BJ (cell line): ENCODE measurements at regions not wholly inside any gene's neighbourhood (a gene's known extent, or its start where the extent isn't known, plus 50 kb on each side); places are given as distances from the start of the nearest gene placed in this dataset.

Source experiments
- CTCF ChIA-PET: fragments of 350-600 bp; formaldehyde crosslinking; extraction: SDS; loops from one replicate; lab custom pipeline; 2021; ENCODE audit warnings: antibody characterized with exemption, inconsistent platforms; lab: Yijun Ruan, JAX
- POLR2A ChIA-PET: fragments of 300-600 bp; sonication (Branson Sonifier 250); formaldehyde crosslinking; extraction: SDS; loops from one replicate; lab custom pipeline; 2021; ENCODE audit warnings: antibody characterized with exemption; lab: Charles Lee
- DNase-seq: peaks from one replicate; pipeline ENCODE4 v3.0.0-alpha.2; 2011; ENCODE audit warnings: low read depth
- H3K27me3 ChIP-seq: 2 replicates; pipeline ENCODE4 v1.6.0; 2011; ENCODE audit warnings: low read length; ENCODE audit not compliant: control insufficient read depth, insufficient read depth
- H3K36me3 ChIP-seq: 2 replicates; pipeline ENCODE4 v1.5.1; 2011; ENCODE audit warnings: low read length; ENCODE audit not compliant: control insufficient read depth, insufficient read depth
- H3K4me3 ChIP-seq: 2 replicates; pipeline ENCODE4 v1.5.1; 2011; ENCODE audit warnings: low read depth, mild to moderate bottlenecking, control low read depth, low read length
- TF ChIP-seq, protein P1 (sequence below): IDR thresholded peaks from 2 replicates; pipeline ENCODE4 v1.5.1; 2011; ENCODE audit warnings: low read depth, mild to moderate bottlenecking, control low read depth, inconsistent platforms, low read length, moderate library complexity; ENCODE audit not compliant: insufficient read depth

DNA sequence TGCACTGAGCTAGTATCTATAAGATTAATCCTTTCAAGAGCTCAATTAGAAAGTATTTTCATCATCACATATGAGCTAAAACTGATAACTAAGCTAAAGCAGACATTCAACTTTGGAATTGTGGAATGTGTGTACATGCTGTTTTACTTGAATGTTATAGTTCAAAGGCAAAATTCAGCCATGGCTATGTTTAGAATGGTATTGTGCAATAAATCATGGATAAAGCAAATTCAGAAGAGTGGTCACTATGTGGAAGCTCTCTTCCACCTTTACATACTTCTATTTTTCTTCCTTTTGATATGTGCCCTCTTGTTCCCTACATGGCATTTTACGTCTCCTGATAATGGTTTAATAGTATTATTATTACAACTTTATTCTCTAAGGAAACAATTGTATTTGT, 1366.3 kb upstream of the LRRTM1 start:
- POLR2A ChIA-PET = no interaction called here
- TF ChIP-seq, protein P1, sequence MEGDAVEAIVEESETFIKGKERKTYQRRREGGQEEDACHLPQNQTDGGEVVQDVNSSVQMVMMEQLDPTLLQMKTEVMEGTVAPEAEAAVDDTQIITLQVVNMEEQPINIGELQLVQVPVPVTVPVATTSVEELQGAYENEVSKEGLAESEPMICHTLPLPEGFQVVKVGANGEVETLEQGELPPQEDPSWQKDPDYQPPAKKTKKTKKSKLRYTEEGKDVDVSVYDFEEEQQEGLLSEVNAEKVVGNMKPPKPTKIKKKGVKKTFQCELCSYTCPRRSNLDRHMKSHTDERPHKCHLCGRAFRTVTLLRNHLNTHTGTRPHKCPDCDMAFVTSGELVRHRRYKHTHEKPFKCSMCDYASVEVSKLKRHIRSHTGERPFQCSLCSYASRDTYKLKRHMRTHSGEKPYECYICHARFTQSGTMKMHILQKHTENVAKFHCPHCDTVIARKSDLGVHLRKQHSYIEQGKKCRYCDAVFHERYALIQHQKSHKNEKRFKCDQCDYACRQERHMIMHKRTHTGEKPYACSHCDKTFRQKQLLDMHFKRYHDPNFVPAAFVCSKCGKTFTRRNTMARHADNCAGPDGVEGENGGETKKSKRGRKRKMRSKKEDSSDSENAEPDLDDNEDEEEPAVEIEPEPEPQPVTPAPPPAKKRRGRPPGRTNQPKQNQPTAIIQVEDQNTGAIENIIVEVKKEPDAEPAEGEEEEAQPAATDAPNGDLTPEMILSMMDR = no peak
- Histone ChIP-seq H3K36me3 (no peaks in the 10 kb centered on the region), H3K27me3 (no peaks in the 10 kb centered on the region), H3K4me3 (no peak overlapping the region)
- CTCF ChIA-PET = no interaction called here
- no peak for DNase-seq

DNA sequence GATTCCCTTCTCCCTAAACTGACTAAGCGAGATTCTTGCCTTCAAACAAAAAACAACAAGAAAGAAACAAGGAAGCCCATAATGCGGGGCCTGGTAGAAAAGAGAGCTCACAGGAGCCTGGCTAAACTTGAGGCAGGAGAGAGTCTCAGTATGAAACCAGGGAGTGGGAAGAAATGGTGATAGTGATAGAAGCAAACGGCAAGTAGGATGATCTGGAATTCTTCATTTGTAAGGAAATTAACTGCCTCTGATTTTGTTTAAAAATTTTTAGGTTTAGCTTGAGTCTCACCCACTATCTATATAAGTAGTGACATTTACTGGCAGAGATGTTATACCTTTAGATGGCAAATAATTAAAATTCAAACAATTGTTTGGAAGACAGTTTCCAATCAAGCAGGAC, 1356.5 kb upstream of the LRRTM1 start:
- CTCF ChIA-PET = no interaction called here
- POLR2A ChIA-PET = no interaction called here
- Histone ChIP-seq H3K27me3 (no peaks in the 10 kb centered on the region), H3K4me3 (no peak overlapping the region), H3K36me3 (no peaks in the 10 kb centered on the region)
- DNase-seq = no peak
- TF ChIP-seq, protein P1 = no peak

DNA sequence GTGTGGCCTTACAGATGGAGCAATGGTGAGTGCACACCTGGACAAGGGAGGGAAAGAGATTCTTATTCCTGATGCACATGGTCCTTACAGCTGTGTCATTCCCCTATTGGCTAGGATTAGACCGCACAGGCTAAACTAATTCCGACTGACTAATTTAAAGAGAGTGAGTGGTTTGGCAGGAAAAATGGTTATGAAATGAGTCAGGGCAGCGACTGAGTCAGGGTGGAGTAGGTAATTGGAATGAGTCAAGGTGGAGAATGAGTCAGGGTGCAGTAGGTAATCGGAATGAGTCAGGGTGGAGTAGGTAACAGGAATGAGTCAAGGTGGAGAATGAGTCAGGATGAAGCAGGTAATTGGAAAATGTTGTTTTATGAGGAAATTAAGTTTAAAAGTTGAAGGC, 1353.7 kb upstream of the LRRTM1 start:
- no peaks in the 10 kb centered on the region for H3K36me3 ChIP-seq
- ChIA-PET POLR2A (no interaction called here), CTCF (no interaction called here)
- no peaks in the 10 kb centered on the region for H3K27me3 ChIP-seq
- TF ChIP-seq, protein P1 = no peak
- no peak for DNase-seq
- H3K4me3 ChIP-seq = no peak overlapping the region

DNA sequence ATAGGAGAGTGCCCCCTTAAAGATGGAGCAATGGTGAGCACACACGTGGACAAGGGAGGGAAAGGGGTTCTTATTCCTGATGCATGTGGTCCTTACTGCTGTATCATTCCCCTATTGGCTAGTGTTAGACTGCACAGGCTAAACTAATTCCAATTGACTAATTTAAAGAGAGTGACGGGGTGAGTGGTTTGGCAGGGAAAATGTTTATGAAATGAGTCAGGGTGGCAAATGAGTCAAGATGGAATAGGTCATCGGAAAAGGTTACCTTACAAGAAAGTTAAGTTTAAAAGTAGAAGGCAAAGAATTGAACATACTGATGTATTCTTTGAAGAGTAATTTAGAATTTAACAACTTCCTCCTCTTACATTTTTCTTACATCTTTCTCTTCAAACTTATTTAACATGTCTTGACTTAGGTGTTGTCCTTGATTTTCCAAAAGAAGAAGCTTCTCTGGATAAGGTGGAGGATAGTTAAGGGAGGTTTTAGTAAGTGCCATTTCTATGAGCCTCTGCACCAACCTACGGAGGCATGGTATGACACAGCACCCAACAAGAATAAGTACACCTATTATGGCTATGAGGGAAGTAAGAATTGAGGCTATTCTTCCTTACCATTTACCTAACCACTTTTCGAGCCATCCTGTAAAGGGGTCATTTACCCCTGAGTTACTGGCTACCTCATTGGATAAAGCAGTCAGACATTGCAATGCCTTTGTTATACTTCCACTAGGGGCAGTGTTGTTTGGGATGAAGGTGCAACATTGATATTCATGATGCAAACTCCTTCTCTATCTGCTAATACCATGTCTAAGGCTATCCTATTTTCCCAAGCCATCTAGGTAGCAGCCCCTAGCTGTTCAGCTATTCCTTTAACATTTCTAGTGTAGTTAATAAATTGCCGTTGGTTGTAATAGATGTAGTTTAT, 1345.8 kb upstream of the LRRTM1 start:
- TF ChIP-seq, protein P1 = no peak
- H3K4me3 ChIP-seq = no peak overlapping the region
- H3K27me3 ChIP-seq = no peaks in the 10 kb centered on the region
- DNase-seq = no peak
- POLR2A ChIA-PET = no interaction called here
- CTCF ChIA-PET = no interaction called here
- no peaks in the 10 kb centered on the region for H3K36me3 ChIP-seq

DNA sequence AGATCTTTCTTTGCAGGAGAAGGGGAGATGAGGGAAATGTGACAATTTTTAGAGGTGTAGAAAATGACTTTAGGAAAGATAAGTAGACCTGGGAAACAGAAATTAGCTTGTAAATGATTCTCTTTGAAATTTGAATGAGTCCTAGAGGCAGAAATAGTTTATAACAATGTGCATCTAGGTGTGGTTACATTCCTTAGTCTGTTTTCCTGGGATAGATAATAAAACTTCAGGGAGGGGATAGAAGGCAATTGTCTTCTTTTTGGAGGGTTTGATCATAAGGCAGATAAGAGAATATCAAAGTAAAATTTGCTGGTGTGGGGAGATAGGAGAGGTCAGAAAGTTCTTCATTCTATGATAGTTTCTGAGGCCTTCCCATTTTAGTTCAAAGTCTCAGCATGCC, 1344.3 kb upstream of the LRRTM1 start:
- H3K27me3 ChIP-seq = no peaks in the 10 kb centered on the region
- ChIA-PET POLR2A (no interaction called here), CTCF (no interaction called here)
- H3K4me3 ChIP-seq = no peak overlapping the region
- H3K36me3 ChIP-seq = no peaks in the 10 kb centered on the region
- DNase-seq = no peak
- TF ChIP-seq, protein P1 = no peak
